Endothelial cell of umbilical vein (primary cell): ENCODE measurements at regions not wholly inside any gene's neighbourhood (a gene's known extent, or its start where the extent isn't known, plus 50 kb on each side); places are given as distances from the start of the nearest gene placed in this dataset.

Source experiments
- BruUV-seq: library from RNA; stranded (reverse); fragments of 400-500 nt; replicated peaks from 2 replicates; lab custom pipeline; 2021; lab: Mats Ljungman, UMichigan
- CTCF ChIA-PET: fragments of 300-600, 350-600 bp; sonication (Branson Sonifier 250); formaldehyde crosslinking; loops from one replicate; lab custom pipeline; 2021; ENCODE audit warnings: antibody characterized with exemption, inconsistent platforms; lab: Charles Lee
- POLR2A ChIA-PET: fragments of 300-600, 350-600 bp; sonication (Branson Sonifier 250); formaldehyde crosslinking; loops from one replicate; lab custom pipeline; 2021; ENCODE audit warnings: antibody characterized with exemption, inconsistent platforms; lab: Charles Lee
- DNase-seq: peaks from one replicate; pipeline ENCODE4 v3.0.0-alpha.2; 2011; ENCODE audit warnings: low read depth, low spot score
- FAIRE-seq: peaks from 2 replicates; lab custom pipeline; 2011; peaks lifted over from hg19 to GRCh38; lab: Jason Lieb, UNC
- H2AFZ ChIP-seq: 2 replicates; pipeline ENCODE4 v1.6.0; 2012; ENCODE audit warnings: low read depth, low read length, control low read depth, inconsistent platforms
- H3K27ac ChIP-seq: 2 replicates; pipeline ENCODE4 v1.5.1; 2011; ENCODE audit warnings: low read depth, mild to moderate bottlenecking, control low read depth, low read length, moderate library complexity; ENCODE audit not compliant: insufficient read depth
- H3K27me3 ChIP-seq, 2 experiments: 2 replicates each; pipeline versions ENCODE4 v1.6.0 to v1.6.1; 2011; ENCODE audit warnings: low read length in 2 of 2, mixed read lengths in 1 of 2; ENCODE audit not compliant: control insufficient read depth in 2 of 2, insufficient read depth in 2 of 2
- H3K36me3 ChIP-seq, 2 experiments: 2 replicates in 1 of 2; 3 replicates in 1 of 2; pipeline ENCODE4 v1.5.1; 2011; ENCODE audit warnings: low read length in 2 of 2, mild to moderate bottlenecking in 1 of 2, moderate library complexity in 1 of 2; ENCODE audit not compliant: control insufficient read depth in 2 of 2, insufficient read depth in 2 of 2; ENCODE audit errors: extremely low read depth in 1 of 2
- H3K4me1 ChIP-seq: 3 replicates; pipeline ENCODE4 v1.5.1; 2011; ENCODE audit warnings: mild to moderate bottlenecking, low read length; ENCODE audit not compliant: control insufficient read depth, insufficient read depth; ENCODE audit errors: extremely low read depth
- H3K4me2 ChIP-seq: 2 replicates; pipeline ENCODE4 v1.6.1; 2011; ENCODE audit warnings: low read length, control low read depth, mixed read lengths; ENCODE audit not compliant: insufficient read depth
- H3K4me3 ChIP-seq, 3 experiments: fragments of 200-600 bp in 1 of 3; sonication (generic), shearing (Covaris generic) in 1 of 3; replicated peaks in 1 of 3; 2 replicates each; pipeline ENCODE4 v1.5.1; 2011 to 2016; ENCODE audit warnings: control low read depth in 3 of 3, low read length in 3 of 3, mild to moderate bottlenecking in 2 of 3, inconsistent platforms in 1 of 3, low read depth in 1 of 3, moderate library complexity in 1 of 3; ENCODE audit not compliant: insufficient read depth in 1 of 3
- H3K79me2 ChIP-seq: 2 replicates; pipeline ENCODE4 v1.6.0; 2012; ENCODE audit warnings: low read length, inconsistent platforms; ENCODE audit not compliant: control insufficient read depth, insufficient read depth
- H3K9ac ChIP-seq: replicated peaks from 2 replicates; pipeline ENCODE3; 2011; ENCODE audit warnings: low read length, control low read depth; ENCODE audit not compliant: insufficient read depth; ENCODE audit errors: extremely low read depth
- H3K9me1 ChIP-seq: replicated peaks from 3 replicates; pipeline ENCODE4 v1.6.0; 2011; ENCODE audit warnings: mild to moderate bottlenecking, low read length; ENCODE audit not compliant: control insufficient read depth, insufficient read depth; ENCODE audit errors: extremely low read depth
- H3K9me3 ChIP-seq: replicated peaks from 2 replicates; pipeline ENCODE4 v1.5.1; 2012; ENCODE audit warnings: low read length, inconsistent platforms; ENCODE audit not compliant: control insufficient read depth, insufficient read depth
- H4K20me1 ChIP-seq: replicated peaks from 2 replicates; pipeline ENCODE3; 2011; ENCODE audit warnings: mild to moderate bottlenecking, low read length; ENCODE audit not compliant: control insufficient read depth, insufficient read depth; ENCODE audit errors: extremely low read depth
- EZH2 ChIP-seq: IDR thresholded peaks from 2 replicates; pipeline ENCODE4 v1.6.1; 2012; ENCODE audit warnings: borderline replicate concordance, low read depth, mild to moderate bottlenecking, moderate library complexity, low read length, inconsistent platforms; ENCODE audit not compliant: severe bottlenecking
- FOS ChIP-seq: IDR thresholded peaks from 2 replicates; pipeline ENCODE4 v1.6.1; 2011; ENCODE audit warnings: mild to moderate bottlenecking, low read length, moderate library complexity, borderline replicate concordance; ENCODE audit not compliant: insufficient read depth
- GATA2 ChIP-seq: IDR thresholded peaks from 2 replicates; pipeline ENCODE4 v1.7.0; 2011; ENCODE audit warnings: low read depth, mild to moderate bottlenecking, moderate library complexity, mixed read lengths, low read length; ENCODE audit not compliant: insufficient read length, insufficient read depth
- JUN ChIP-seq: IDR thresholded peaks from 2 replicates; pipeline ENCODE4 v1.6.1; 2011; ENCODE audit warnings: borderline replicate concordance, low read depth; ENCODE audit not compliant: insufficient read length, insufficient read depth
- MAX ChIP-seq: IDR thresholded peaks from 2 replicates; pipeline ENCODE4 v1.6.1; 2011; ENCODE audit not compliant: insufficient read depth, insufficient read length
- MYC ChIP-seq: IDR thresholded peaks from one replicate; pipeline ENCODE4 v1.6.1; 2011; ENCODE audit warnings: mild to moderate bottlenecking, low read depth, low read length
- POLR2A ChIP-seq: IDR thresholded peaks from 2 replicates; pipeline ENCODE4 v1.6.1; 2012; ENCODE audit warnings: low read depth, mild to moderate bottlenecking, control low read depth, low read length
- POLR2AphosphoS5 ChIP-seq: IDR thresholded peaks from 2 replicates; pipeline ENCODE4 v1.6.1; 2012; ENCODE audit warnings: low read depth, mild to moderate bottlenecking, control low read depth, low read length, moderate library complexity; ENCODE audit not compliant: insufficient read depth
- dilution Hi-C: fragments of 300-500 bp; cut with MboI; formaldehyde crosslinking; loops from one replicate; pipeline ENCODE4 v1.15.0; 2019; ENCODE audit warnings: low sequenced_read_pairs; ENCODE audit not compliant: extremely low pct_ligation_motif_present
- intact Hi-C: fragments of 100-400 bp; cut with micrococcal nuclease; formaldehyde crosslinking; loops from one replicate; pipeline ENCODE4 v1.10.0; 2022
- TF ChIP-seq, protein P1 (sequence below), 2 donors: IDR thresholded peaks; 1 replicate in 1 of 2; 2 replicates in 1 of 2; pipeline ENCODE4 v1.5.1; 2011; ENCODE audit warnings: low read length in 2 of 2, mild to moderate bottlenecking in 2 of 2, moderate library complexity in 2 of 2, control low read depth in 1 of 2, inconsistent platforms in 1 of 2, low read depth in 1 of 2; ENCODE audit not compliant: insufficient read depth in 1 of 2; ENCODE audit errors: extremely low read depth in 1 of 2

- dilution Hi-C loops = no loop called here
- Histone ChIP-seq H3K79me2 (no peaks in the 10 kb centered on the region), H3K4me2 (no peak overlapping the region), H3K27me3 (peaks cover 0 to 2% of the 10 kb centered on the region in 2 experiments), H3K4me1 (no peaks in the 10 kb centered on the region), H4K20me1 (no peaks in the 10 kb centered on the region), H3K9ac (no peak overlapping the region), H2AFZ (no peak overlapping the region), H3K9me3 (no peaks in the 10 kb centered on the region), H3K36me3 (no peaks in the 10 kb centered on the region), H3K27ac (no peak overlapping the region), H3K9me1 (no peaks in the 10 kb centered on the region), H3K4me3 (no peak overlapping the region)
- intact Hi-C loops = no loop called here
- FAIRE-seq = no peak
- DNase-seq = no peak
- POLR2A ChIA-PET = no interaction called here
- TF ChIP-seq EZH2 = no peak
- no peak for TF ChIP-seq FOS
- TF ChIP-seq MAX = no peak
- TF ChIP-seq POLR2A = no peak
- TF ChIP-seq, protein P1, sequence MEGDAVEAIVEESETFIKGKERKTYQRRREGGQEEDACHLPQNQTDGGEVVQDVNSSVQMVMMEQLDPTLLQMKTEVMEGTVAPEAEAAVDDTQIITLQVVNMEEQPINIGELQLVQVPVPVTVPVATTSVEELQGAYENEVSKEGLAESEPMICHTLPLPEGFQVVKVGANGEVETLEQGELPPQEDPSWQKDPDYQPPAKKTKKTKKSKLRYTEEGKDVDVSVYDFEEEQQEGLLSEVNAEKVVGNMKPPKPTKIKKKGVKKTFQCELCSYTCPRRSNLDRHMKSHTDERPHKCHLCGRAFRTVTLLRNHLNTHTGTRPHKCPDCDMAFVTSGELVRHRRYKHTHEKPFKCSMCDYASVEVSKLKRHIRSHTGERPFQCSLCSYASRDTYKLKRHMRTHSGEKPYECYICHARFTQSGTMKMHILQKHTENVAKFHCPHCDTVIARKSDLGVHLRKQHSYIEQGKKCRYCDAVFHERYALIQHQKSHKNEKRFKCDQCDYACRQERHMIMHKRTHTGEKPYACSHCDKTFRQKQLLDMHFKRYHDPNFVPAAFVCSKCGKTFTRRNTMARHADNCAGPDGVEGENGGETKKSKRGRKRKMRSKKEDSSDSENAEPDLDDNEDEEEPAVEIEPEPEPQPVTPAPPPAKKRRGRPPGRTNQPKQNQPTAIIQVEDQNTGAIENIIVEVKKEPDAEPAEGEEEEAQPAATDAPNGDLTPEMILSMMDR (IDR thresholded peaks at IDR 0.05; ENCODE audit: extremely low read depth in 1 of 2, insufficient read depth in 1 of 2, low read depth in 1 of 2, low read length in 2 of 2) = no peak
- TF ChIP-seq JUN = no peak
- no peak for TF ChIP-seq POLR2AphosphoS5
- no peak for TF ChIP-seq MYC
- no peak for TF ChIP-seq GATA2
- BruUV-seq = no TSS peak
- CTCF ChIA-PET = interaction anchor here (1.3 kb wide), 1 partner anchor 15 kb away, joined by 4 read pairs; no protein-coding TSS in a partner anchor
Measured at GRCh38 chr22:49686495-49687219, 141.0 kb downstream of the BRD1 start.
